ENCODE measurements at regions not wholly inside any gene's neighbourhood (a gene's known extent, or its start where the extent isn't known, plus 50 kb on each side); places are given as distances from the start of the nearest gene placed in this dataset.

GRCh38 chr3:177860184-177860583 lies 662.9 kb upstream of the TBL1XR1 start:
- TF ChIP-seq, protein P1, sequence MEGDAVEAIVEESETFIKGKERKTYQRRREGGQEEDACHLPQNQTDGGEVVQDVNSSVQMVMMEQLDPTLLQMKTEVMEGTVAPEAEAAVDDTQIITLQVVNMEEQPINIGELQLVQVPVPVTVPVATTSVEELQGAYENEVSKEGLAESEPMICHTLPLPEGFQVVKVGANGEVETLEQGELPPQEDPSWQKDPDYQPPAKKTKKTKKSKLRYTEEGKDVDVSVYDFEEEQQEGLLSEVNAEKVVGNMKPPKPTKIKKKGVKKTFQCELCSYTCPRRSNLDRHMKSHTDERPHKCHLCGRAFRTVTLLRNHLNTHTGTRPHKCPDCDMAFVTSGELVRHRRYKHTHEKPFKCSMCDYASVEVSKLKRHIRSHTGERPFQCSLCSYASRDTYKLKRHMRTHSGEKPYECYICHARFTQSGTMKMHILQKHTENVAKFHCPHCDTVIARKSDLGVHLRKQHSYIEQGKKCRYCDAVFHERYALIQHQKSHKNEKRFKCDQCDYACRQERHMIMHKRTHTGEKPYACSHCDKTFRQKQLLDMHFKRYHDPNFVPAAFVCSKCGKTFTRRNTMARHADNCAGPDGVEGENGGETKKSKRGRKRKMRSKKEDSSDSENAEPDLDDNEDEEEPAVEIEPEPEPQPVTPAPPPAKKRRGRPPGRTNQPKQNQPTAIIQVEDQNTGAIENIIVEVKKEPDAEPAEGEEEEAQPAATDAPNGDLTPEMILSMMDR (IDR thresholded peaks at IDR 0.05), result no peak
- TF ChIP-seq EZH2 (IDR thresholded peaks at IDR 0.05; ENCODE audit: borderline replicate concordance, insufficient read depth, low read depth, low read length, poor library complexity, severe bottlenecking), result no peak
